ENCODE measurements at regions not wholly inside any gene's neighbourhood (a gene's known extent, or its start where the extent isn't known, plus 50 kb on each side); places are given as distances from the start of the nearest gene placed in this dataset.
A peak's percentile ranks its signal among the peaks of the same experiment; 100 is the strongest.

- Histone ChIP-seq H3K4me1 (replicated peaks in 1 of 2) (peaks cover 5 to 6% of the 10 kb centered on the region in 2 donors), H3K36me3 (replicated peaks in 1 of 2) (no peaks in the 10 kb centered on the region), H3K27ac (no peak overlapping the region), H3K27me3 (peaks cover 27% of the 10 kb centered on the region), H3K4me3 (no peak overlapping the region), H3K9me3 (replicated peaks in 1 of 3) (no peaks in the 10 kb centered on the region)
- TF ChIP-seq CTCF (IDR thresholded peaks at IDR 0.05) (no peak), POLR2A (IDR thresholded peaks at IDR 0.05) (no peak)
- WGBS, 4 donors: 66 to 77% (median 73%) methylated on average over 7 of the region's 7 CpGs
- intact Hi-C loops (cut with DNase I): no loop called here
- no peak for DNase-seq
Measured at GRCh38 chr1:98055457-98055856, 134.6 kb upstream of the DPYD start.

- Histone ChIP-seq H3K9me3 (replicated peaks in 1 of 3) (no peaks in the 10 kb centered on the region), H3K27ac (no peak overlapping the region), H3K4me3 (no peak overlapping the region), H3K36me3 (replicated peaks in 1 of 2) (no peaks in the 10 kb centered on the region), H3K4me1 (replicated peaks in 1 of 2) (peaks cover 5 to 6% of the 10 kb centered on the region in 2 donors), H3K27me3 (peaks cover 34% of the 10 kb centered on the region)
- TF ChIP-seq CTCF (IDR thresholded peaks at IDR 0.05) (no peak), POLR2A (IDR thresholded peaks at IDR 0.05) (no peak)
- WGBS, 4 donors: 54 to 58% (median 57%) methylated on average over 4 of the region's 4 CpGs
- DNase-seq: no peak
- intact Hi-C loops (cut with DNase I): loop anchor here in 1 of 2 donors (5.0 kb wide), 1 partner anchor 1087 kb away; no protein-coding TSS in a partner anchor
Measured at GRCh38 chr1:98054786-98055185, 134.0 kb upstream of the DPYD start.

- DNase-seq: no peak
- TF ChIP-seq CTCF (IDR thresholded peaks at IDR 0.05) (peak in 1 of 6 experiments; percentile 36), POLR2A (IDR thresholded peaks at IDR 0.05) (no peak)
- Histone ChIP-seq H3K36me3 (replicated peaks in 1 of 2) (no peaks in the 10 kb centered on the region), H3K9me3 (replicated peaks in 1 of 3) (no peaks in the 10 kb centered on the region), H3K4me1 (replicated peaks in 1 of 2) (peaks cover 5 to 6% of the 10 kb centered on the region in 2 donors), H3K27ac (no peak overlapping the region), H3K4me3 (peak overlapping the region in 2 of 4 donors; percentile 29 to 50), H3K27me3 (peaks cover 38% of the 10 kb centered on the region)
- intact Hi-C loops (cut with DNase I): loop anchor here in 1 of 2 donors (5.0 kb wide), 1 partner anchor 1087 kb away; no protein-coding TSS in a partner anchor
- 14 to 20% (median 18%) methylated on average over 9 to 11 of the region's 11 CpGs for WGBS, 4 donors
Measured at GRCh38 chr1:98054367-98054701, 133.5 kb upstream of the DPYD start.

- WGBS, 4 donors: 2 to 3% (median 2%) methylated on average over 40 to 81 of the region's 81 CpGs
- Histone ChIP-seq H3K27me3 (peaks cover 44% of the 10 kb centered on the region), H3K9me3 (replicated peaks in 1 of 3) (no peaks in the 10 kb centered on the region), H3K4me3 (peak overlapping the region in 2 of 4 donors; percentile 29 to 50), H3K4me1 (replicated peaks in 1 of 2) (peaks cover 5 to 6% of the 10 kb centered on the region in 2 donors), H3K36me3 (replicated peaks in 1 of 2) (no peaks in the 10 kb centered on the region), H3K27ac (peak overlapping the region in 1 of 5 donors; percentile 14)
- DNase-seq: peak; percentile 37 to 71 (median 60)
- intact Hi-C loops (cut with DNase I): loop anchor here in 1 of 2 donors (5.0 kb wide), 1 partner anchor 1086 kb away; no protein-coding TSS in a partner anchor
- TF ChIP-seq POLR2A (IDR thresholded peaks at IDR 0.05): no peak
- TF ChIP-seq CTCF (IDR thresholded peaks at IDR 0.05): peak; percentile 47 to 95 (median 68)
Measured at GRCh38 chr1:98053471-98054366, 132.9 kb upstream of the DPYD start.

All from adrenal gland (tissue), 9 donors.